ENCODE measurements at regions not wholly inside any gene's neighbourhood (a gene's known extent, or its start where the extent isn't known, plus 50 kb on each side); places are given as distances from the start of the nearest gene placed in this dataset.

DNA sequence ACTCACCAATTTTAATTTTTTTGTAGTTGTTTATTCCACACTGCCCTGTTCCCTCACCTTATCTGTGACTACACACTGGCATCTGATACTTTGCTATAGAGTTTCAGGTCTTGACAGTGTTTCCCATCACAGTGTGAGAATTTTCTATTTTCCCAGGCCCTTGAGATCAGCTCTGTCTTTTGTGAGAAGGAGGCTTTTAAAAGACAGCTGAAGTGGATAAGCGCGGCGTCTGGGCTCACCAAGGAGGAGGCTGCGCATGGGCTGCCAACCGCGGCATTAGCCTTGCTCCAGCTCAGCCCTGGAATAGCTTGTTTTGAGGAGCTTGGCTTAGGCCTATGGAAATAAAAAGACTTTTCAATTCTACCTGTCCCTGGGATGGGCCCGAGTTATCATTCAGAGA lies 181.3 kb downstream of the RMST start:
- H4K20me1 ChIP-seq (ENCODE audit: insufficient read depth, low read length): no peaks in the 10 kb centered on the region
- TF ChIP-seq, protein P1, sequence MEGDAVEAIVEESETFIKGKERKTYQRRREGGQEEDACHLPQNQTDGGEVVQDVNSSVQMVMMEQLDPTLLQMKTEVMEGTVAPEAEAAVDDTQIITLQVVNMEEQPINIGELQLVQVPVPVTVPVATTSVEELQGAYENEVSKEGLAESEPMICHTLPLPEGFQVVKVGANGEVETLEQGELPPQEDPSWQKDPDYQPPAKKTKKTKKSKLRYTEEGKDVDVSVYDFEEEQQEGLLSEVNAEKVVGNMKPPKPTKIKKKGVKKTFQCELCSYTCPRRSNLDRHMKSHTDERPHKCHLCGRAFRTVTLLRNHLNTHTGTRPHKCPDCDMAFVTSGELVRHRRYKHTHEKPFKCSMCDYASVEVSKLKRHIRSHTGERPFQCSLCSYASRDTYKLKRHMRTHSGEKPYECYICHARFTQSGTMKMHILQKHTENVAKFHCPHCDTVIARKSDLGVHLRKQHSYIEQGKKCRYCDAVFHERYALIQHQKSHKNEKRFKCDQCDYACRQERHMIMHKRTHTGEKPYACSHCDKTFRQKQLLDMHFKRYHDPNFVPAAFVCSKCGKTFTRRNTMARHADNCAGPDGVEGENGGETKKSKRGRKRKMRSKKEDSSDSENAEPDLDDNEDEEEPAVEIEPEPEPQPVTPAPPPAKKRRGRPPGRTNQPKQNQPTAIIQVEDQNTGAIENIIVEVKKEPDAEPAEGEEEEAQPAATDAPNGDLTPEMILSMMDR (IDR thresholded peaks at IDR 0.05): no peak
- H3K4me2 ChIP-seq (replicated peaks; ENCODE audit: extremely low read depth, low read length, poor library complexity, severe bottlenecking): no peak overlapping the region
- H3K36me3 ChIP-seq (replicated peaks in 1 of 2; ENCODE audit: control insufficient read depth in 1 of 2, insufficient read depth in 2 of 2, low read length in 2 of 2): no peaks in the 10 kb centered on the region
- H3K27ac ChIP-seq (ENCODE audit: low read depth in 1 of 2, low read length in 2 of 2): no peak overlapping the region
- Mint-ChIP-seq H3K27me3 (ENCODE audit: low read depth in 3 of 3) (no peaks in the 10 kb centered on the region), H3K4me3 (no peak overlapping the region), H3K36me3 (no peaks in the 10 kb centered on the region), H3K9me3 (peaks cover 0 to 8% (median 3%) of the 10 kb centered on the region in 7 donors), H3K4me1 (no peaks in the 10 kb centered on the region), H3K27ac (no peak overlapping the region)
- H3K27me3 ChIP-seq (ENCODE audit: control insufficient read depth in 2 of 2, insufficient read depth in 2 of 2, low read length in 2 of 2): no peaks in the 10 kb centered on the region
- DNase-seq: no peak
- no peaks in the 10 kb centered on the region for H3K4me1 ChIP-seq (ENCODE audit: control insufficient read depth in 1 of 2, insufficient read depth in 2 of 2, low read length in 2 of 2)
- H3K4me3 ChIP-seq (replicated peaks in 1 of 3; ENCODE audit: low read depth in 2 of 3, low read length in 3 of 3): no peak overlapping the region
- peaks cover 5 to 18% of the 10 kb centered on the region in 2 donors for H3K9me3 ChIP-seq (replicated peaks in 1 of 2; ENCODE audit: control insufficient read depth in 1 of 2, insufficient read depth in 1 of 2, low read length in 2 of 2)
- no peak overlapping the region for H3K9ac ChIP-seq (ENCODE audit: insufficient read depth, low read length, poor library complexity, severe bottlenecking)
- no peak overlapping the region for H2AFZ ChIP-seq (ENCODE audit: insufficient read depth, low read depth, low read length, poor library complexity, severe bottlenecking)
- H3K79me2 ChIP-seq (ENCODE audit: insufficient read depth, low read length): no peaks in the 10 kb centered on the region
- intact Hi-C loops (cut with micrococcal nuclease): no loop called here
- WGBS (ENCODE audit: insufficient coverage): 100% methylated on average over 2 of the region's 7 CpGs

DNA sequence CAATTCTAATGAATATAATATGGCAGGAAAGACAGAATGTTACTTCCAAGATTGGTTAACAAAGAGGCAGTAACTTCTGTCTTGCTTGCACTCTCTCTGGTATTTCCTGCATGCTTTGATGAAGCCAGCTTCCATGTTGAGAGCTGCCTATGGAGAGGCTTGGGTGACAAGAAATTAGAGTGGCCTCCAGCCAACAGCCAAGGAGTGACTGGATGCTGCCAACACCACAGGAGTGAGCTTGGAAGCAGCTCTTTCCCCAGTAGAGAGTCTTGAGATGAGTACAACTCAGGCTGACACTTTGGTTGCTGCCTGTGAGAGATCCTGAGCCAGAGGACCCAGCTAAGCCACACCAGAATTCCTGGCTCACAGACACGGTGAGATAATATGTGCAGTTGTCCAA lies 183.1 kb downstream of the RMST start:
- DNase-seq: no peak
- no peaks in the 10 kb centered on the region for H3K36me3 Mint-ChIP-seq

More for the DNA sequence above, 183.1 kb downstream of the RMST start:
- no peak overlapping the region for H2AFZ ChIP-seq (ENCODE audit: insufficient read depth, low read depth, low read length, poor library complexity, severe bottlenecking)
- H3K4me3 ChIP-seq (replicated peaks in 1 of 3; ENCODE audit: low read depth in 2 of 3, low read length in 3 of 3): no peak overlapping the region
- TF ChIP-seq, protein P1 (IDR thresholded peaks at IDR 0.05): no peak
- no peak overlapping the region for H3K9ac ChIP-seq (ENCODE audit: insufficient read depth, low read length, poor library complexity, severe bottlenecking)
- no peaks in the 10 kb centered on the region for H4K20me1 ChIP-seq (ENCODE audit: insufficient read depth, low read length)
- H3K36me3 ChIP-seq (replicated peaks in 1 of 2; ENCODE audit: control insufficient read depth in 1 of 2, insufficient read depth in 2 of 2, low read length in 2 of 2): no peaks in the 10 kb centered on the region
- H3K4me2 ChIP-seq (replicated peaks; ENCODE audit: extremely low read depth, low read length, poor library complexity, severe bottlenecking): no peak overlapping the region
- peaks cover 5 to 22% of the 10 kb centered on the region in 2 donors for H3K9me3 ChIP-seq (replicated peaks in 1 of 2; ENCODE audit: control insufficient read depth in 1 of 2, insufficient read depth in 1 of 2, low read length in 2 of 2)
- H3K4me3 Mint-ChIP-seq: no peak overlapping the region
- no peaks in the 10 kb centered on the region for H3K27me3 Mint-ChIP-seq (ENCODE audit: low read depth in 3 of 3)
- intact Hi-C loops (cut with micrococcal nuclease): no loop called here
- H3K27ac ChIP-seq (ENCODE audit: low read depth in 1 of 2, low read length in 2 of 2): no peak overlapping the region
- H3K4me1 ChIP-seq (ENCODE audit: control insufficient read depth in 1 of 2, insufficient read depth in 2 of 2, low read length in 2 of 2): no peaks in the 10 kb centered on the region
- no peaks in the 10 kb centered on the region for H3K79me2 ChIP-seq (ENCODE audit: insufficient read depth, low read length)
- whole genome bisulfite sequencing (ENCODE audit: insufficient coverage): 80% methylated on average over 1 of the region's 1 CpG
- H3K4me1 Mint-ChIP-seq: no peaks in the 10 kb centered on the region
- no peak overlapping the region for H3K27ac Mint-ChIP-seq
- peaks cover 0 to 6% (median 4%) of the 10 kb centered on the region in 7 donors for H3K9me3 Mint-ChIP-seq
- H3K27me3 ChIP-seq (ENCODE audit: control insufficient read depth in 2 of 2, insufficient read depth in 2 of 2, low read length in 2 of 2): no peaks in the 10 kb centered on the region
